Hepatocyte (in vitro differentiated cells): ENCODE measurements at regions not wholly inside any gene's neighbourhood (a gene's known extent, or its start where the extent isn't known, plus 50 kb on each side); places are given as distances from the start of the nearest gene placed in this dataset.
"Not testable (repeated sequence)": the region's sequence is repeated elsewhere in the genome, so short reads cannot be mapped to it uniquely, and the experiment has no call there.

Experiments used
- DNase-seq: peaks from one replicate; pipeline ENCODE4 v3.0.0-alpha.2; 2016; ENCODE audit warnings: low spot score
- H2AFZ ChIP-seq: fragments of 200-600 bp; sonication (generic); 2 replicates; pipeline ENCODE4 v1.6.0; 2016; ENCODE audit warnings: antibody characterized with exemption, mild to moderate bottlenecking
- H3K27ac ChIP-seq: fragments of 200-600 bp; sonication (generic); 2 replicates; pipeline ENCODE4 v1.5.1; 2016; ENCODE audit warnings: mild to moderate bottlenecking
- H3K27me3 ChIP-seq: fragments of 200-600 bp; sonication (generic); 2 replicates; pipeline ENCODE4 v1.6.1; 2016
- H3K36me3 ChIP-seq: fragments of 200-600 bp; sonication (generic); replicated peaks from 2 replicates; pipeline ENCODE4 v1.5.1; 2016; ENCODE audit warnings: low read depth; ENCODE audit not compliant: insufficient read depth
- H3K4me1 ChIP-seq: fragments of 200-600 bp; sonication (generic); 2 replicates; pipeline ENCODE4 v1.5.1; 2016; ENCODE audit warnings: mild to moderate bottlenecking, moderate library complexity; ENCODE audit not compliant: insufficient read depth
- H3K4me2 ChIP-seq: fragments of 200-600 bp; sonication (generic); 2 replicates; pipeline ENCODE4 v1.6.0; 2016
- H3K4me3 ChIP-seq: fragments of 200-600 bp; sonication (generic); 2 replicates; pipeline ENCODE4 v1.5.1; 2016; ENCODE audit warnings: mild to moderate bottlenecking
- H3K79me2 ChIP-seq: fragments of 200-600 bp; sonication (generic); 2 replicates; pipeline ENCODE4 v1.6.0; 2017; ENCODE audit warnings: mild to moderate bottlenecking
- H3K9me2 ChIP-seq: fragments of 200-600 bp; sonication (generic); replicated peaks from 2 replicates; pipeline ENCODE4 v1.6.0; 2017; ENCODE audit warnings: mild to moderate bottlenecking; ENCODE audit not compliant: insufficient read depth
- H3K9me3 ChIP-seq: fragments of 200-600 bp; sonication (generic); 2 replicates; pipeline ENCODE4 v1.5.1; 2016; ENCODE audit warnings: low read depth, mild to moderate bottlenecking
- H4K20me1 ChIP-seq: fragments of 200-600 bp; sonication (generic); 2 replicates; pipeline ENCODE4 v1.6.0; 2016; ENCODE audit warnings: mild to moderate bottlenecking; ENCODE audit not compliant: insufficient read depth, poor library complexity, severe bottlenecking
- EZH2 ChIP-seq: fragments of 200-600 bp; sonication (generic); IDR thresholded peaks from 2 replicates; pipeline ENCODE4 v1.6.1; 2016; ENCODE audit warnings: antibody characterized with exemption, mild to moderate bottlenecking, borderline replicate concordance
- EZH2phosphoT487 ChIP-seq: fragments of 200-600 bp; sonication (generic); IDR thresholded peaks from one replicate; pipeline ENCODE4 v1.6.1; 2018; ENCODE audit warnings: antibody characterized with exemption, mild to moderate bottlenecking, low read depth, moderate library complexity; ENCODE audit not compliant: unreplicated experiment, severe bottlenecking
- WGBS: methylation state at CpG from one replicate; pipeline ENCODE4 v1.1.6; 2016; ENCODE audit warnings: low lambda C conversion rate; ENCODE audit errors: missing lambda C conversion rate; 5-methylcytosine and 5-hydroxymethylcytosine counted together
- TF ChIP-seq, protein P1 (sequence below): fragments of 200-600 bp; sonication (generic); IDR thresholded peaks from 2 replicates; pipeline ENCODE4 v1.5.1; 2016; ENCODE audit warnings: antibody characterized with exemption, mild to moderate bottlenecking; ENCODE audit not compliant: poor library complexity

DNA sequence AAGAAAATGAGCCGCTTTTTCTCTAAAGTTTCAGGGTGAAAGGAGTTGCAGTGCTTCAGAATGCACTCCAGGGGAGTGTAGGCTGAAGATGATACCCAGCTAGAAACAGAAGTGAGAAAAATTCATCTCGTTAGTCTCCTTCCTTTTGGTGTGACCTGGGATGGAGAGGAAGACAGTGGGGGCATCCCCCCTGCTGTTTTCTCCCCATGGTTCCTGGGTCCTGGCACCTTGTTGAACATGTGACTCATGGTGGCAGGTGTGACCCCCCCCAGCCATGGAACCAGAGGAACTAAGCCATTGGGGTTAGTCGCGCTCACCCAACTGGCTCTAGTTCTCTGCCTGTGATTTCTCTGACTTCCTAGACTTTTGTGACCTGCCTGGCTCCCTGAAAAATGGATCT, 424.6 kb downstream of the CSNK1G3 start:
- no peaks in the 10 kb centered on the region for H3K4me1 ChIP-seq
- no peak overlapping the region for H2AFZ ChIP-seq
- peaks cover 8% of the 10 kb centered on the region for H3K9me3 ChIP-seq
- H4K20me1 ChIP-seq = no peaks in the 10 kb centered on the region
- no peaks in the 10 kb centered on the region for H3K36me3 ChIP-seq
- H3K4me3 ChIP-seq = no peak overlapping the region
- H3K27me3 ChIP-seq = no peaks in the 10 kb centered on the region
- H3K9me2 ChIP-seq = no peaks in the 10 kb centered on the region
- H3K4me2 ChIP-seq = no peak overlapping the region
- no peaks in the 10 kb centered on the region for H3K79me2 ChIP-seq
- no peak for DNase-seq
- no peak overlapping the region for H3K27ac ChIP-seq
- 95% methylated on average over 4 of the region's 4 CpGs for WGBS
- TF ChIP-seq EZH2 = no peak
- TF ChIP-seq, protein P1, sequence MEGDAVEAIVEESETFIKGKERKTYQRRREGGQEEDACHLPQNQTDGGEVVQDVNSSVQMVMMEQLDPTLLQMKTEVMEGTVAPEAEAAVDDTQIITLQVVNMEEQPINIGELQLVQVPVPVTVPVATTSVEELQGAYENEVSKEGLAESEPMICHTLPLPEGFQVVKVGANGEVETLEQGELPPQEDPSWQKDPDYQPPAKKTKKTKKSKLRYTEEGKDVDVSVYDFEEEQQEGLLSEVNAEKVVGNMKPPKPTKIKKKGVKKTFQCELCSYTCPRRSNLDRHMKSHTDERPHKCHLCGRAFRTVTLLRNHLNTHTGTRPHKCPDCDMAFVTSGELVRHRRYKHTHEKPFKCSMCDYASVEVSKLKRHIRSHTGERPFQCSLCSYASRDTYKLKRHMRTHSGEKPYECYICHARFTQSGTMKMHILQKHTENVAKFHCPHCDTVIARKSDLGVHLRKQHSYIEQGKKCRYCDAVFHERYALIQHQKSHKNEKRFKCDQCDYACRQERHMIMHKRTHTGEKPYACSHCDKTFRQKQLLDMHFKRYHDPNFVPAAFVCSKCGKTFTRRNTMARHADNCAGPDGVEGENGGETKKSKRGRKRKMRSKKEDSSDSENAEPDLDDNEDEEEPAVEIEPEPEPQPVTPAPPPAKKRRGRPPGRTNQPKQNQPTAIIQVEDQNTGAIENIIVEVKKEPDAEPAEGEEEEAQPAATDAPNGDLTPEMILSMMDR = no peak
- TF ChIP-seq EZH2phosphoT487 = no peak

DNA sequence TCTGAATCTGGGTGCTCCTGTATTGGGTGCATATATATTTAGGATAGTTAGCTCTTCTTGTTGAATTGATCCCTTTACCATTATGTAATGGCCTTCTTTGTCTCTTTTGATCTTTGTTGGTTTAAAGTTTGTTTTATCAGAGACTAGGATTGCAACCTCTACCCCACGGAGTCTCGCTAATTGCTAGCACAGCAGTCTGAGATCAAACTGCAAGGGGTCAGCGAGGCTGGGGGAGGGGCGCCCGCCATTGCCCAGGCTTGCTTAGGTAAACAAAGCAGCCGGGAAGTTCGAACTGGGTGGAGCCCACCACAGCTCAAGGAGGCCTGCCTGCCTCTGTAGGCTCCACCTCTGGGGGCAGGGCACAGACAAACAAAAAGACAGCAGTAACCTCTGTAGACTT, 421.8 kb downstream of the CSNK1G3 start:
- H3K4me1 ChIP-seq, H3K27ac ChIP-seq, H3K9me2 ChIP-seq, H2AFZ ChIP-seq, DNase-seq, H3K4me3 ChIP-seq, H3K4me2 ChIP-seq, H3K79me2 ChIP-seq, H4K20me1 ChIP-seq, H3K27me3 ChIP-seq, H3K36me3 ChIP-seq, H3K9me3 ChIP-seq: not testable (repeated sequence)
- WGBS = 55% methylated on average over 5 of the region's 7 CpGs

DNA sequence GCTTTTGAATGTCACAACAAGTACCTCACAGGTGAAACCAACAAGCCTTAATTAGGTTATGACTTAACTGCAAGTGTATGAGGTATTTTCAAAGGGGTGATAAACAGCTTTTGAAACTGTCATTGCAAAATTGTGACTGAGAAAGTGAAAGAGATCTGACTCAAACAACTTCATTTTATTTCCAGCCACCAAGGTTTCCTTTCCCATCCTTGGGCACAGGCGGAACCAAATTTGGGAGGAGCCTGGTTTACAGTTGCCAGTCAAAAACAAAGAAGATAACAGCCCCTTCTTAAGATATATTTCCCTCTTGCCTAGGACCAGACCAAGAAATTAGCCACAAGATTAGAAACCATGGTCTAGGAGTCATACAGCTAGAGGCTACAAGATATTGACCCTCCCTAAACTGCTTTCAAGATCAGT, 417.1 kb downstream of the CSNK1G3 start:
- H3K9me2 ChIP-seq = no peaks in the 10 kb centered on the region
- no peak overlapping the region for H2AFZ ChIP-seq
- no peaks in the 10 kb centered on the region for H3K27me3 ChIP-seq
- no peak overlapping the region for H3K4me3 ChIP-seq
- H3K27ac ChIP-seq = no peak overlapping the region
- H4K20me1 ChIP-seq = no peaks in the 10 kb centered on the region
- TF ChIP-seq EZH2phosphoT487 = no peak
- TF ChIP-seq, protein P1 = no peak
- no peak for TF ChIP-seq EZH2
- H3K36me3 ChIP-seq = no peaks in the 10 kb centered on the region
- DNase-seq = no peak
- H3K4me2 ChIP-seq = no peak overlapping the region
- H3K79me2 ChIP-seq = no peaks in the 10 kb centered on the region
- H3K9me3 ChIP-seq = no peaks in the 10 kb centered on the region
- no peaks in the 10 kb centered on the region for H3K4me1 ChIP-seq
- 97% methylated on average over 1 of the region's 1 CpG for WGBS

DNA sequence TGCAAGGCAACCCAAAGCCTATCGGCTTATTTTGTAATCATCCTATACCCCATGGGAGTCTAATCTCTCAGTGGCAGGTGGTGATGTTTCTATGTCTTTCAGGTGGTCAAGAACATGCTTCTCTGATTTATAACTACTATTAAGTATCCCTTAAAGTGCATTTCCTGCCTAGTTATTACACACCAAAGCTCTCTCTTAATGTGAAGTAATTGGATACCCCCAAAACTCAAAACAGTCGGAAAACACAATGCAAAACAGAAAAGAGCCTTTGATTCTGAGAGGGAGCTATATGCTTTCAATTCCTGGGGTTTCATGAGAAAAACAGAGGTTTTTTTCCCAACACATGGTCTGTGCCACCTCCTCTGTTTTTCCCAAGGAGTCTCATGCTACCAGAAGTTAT, 416.4 kb downstream of the CSNK1G3 start:
- Histone ChIP-seq H4K20me1 (no peaks in the 10 kb centered on the region), H3K36me3 (no peaks in the 10 kb centered on the region), H3K27ac (no peak overlapping the region), H3K4me3 (no peak overlapping the region), H3K27me3 (no peaks in the 10 kb centered on the region), H3K4me1 (no peaks in the 10 kb centered on the region), H3K9me3 (no peaks in the 10 kb centered on the region), H3K9me2 (no peaks in the 10 kb centered on the region), H2AFZ (no peak overlapping the region), H3K4me2 (no peak overlapping the region), H3K79me2 (no peaks in the 10 kb centered on the region)
- no peak for DNase-seq
- TF ChIP-seq EZH2phosphoT487 = no peak
- no peak for TF ChIP-seq EZH2
- TF ChIP-seq, protein P1 = no peak
- WGBS = 77% methylated on average over 2 of the region's 2 CpGs
